ENCODE measurements at regions not wholly inside any gene's neighbourhood (a gene's known extent, or its start where the extent isn't known, plus 50 kb on each side); places are given as distances from the start of the nearest gene placed in this dataset.
A peak's percentile ranks its signal among the peaks of the same experiment; 100 is the strongest.
"Not testable (repeated sequence)": the region's sequence is repeated elsewhere in the genome, so short reads cannot be mapped to it uniquely, and the experiment has no call there.

GRCh38 chr9:42534984-42535325 is 351.5 kb downstream of the SPATA31A6 start:
- H3K4me3 ChIP-seq (ENCODE audit: low read length in 2 of 2); H3K36me3 ChIP-seq (ENCODE audit: control insufficient read depth in 2 of 2, insufficient read depth in 2 of 2, low read length in 2 of 2); H3K4me1 ChIP-seq (ENCODE audit: control insufficient read depth, insufficient read depth, low read length); H3K9me3 ChIP-seq (ENCODE audit: control insufficient read depth in 2 of 2, low read length in 2 of 2); H3K27me3 ChIP-seq (ENCODE audit: control insufficient read depth in 1 of 2, insufficient read depth in 2 of 2, low read length in 2 of 2); H3K9ac ChIP-seq (ENCODE audit: low read length in 2 of 2); H3K27ac ChIP-seq (ENCODE audit: low read length): not testable (repeated sequence)

DNA sequence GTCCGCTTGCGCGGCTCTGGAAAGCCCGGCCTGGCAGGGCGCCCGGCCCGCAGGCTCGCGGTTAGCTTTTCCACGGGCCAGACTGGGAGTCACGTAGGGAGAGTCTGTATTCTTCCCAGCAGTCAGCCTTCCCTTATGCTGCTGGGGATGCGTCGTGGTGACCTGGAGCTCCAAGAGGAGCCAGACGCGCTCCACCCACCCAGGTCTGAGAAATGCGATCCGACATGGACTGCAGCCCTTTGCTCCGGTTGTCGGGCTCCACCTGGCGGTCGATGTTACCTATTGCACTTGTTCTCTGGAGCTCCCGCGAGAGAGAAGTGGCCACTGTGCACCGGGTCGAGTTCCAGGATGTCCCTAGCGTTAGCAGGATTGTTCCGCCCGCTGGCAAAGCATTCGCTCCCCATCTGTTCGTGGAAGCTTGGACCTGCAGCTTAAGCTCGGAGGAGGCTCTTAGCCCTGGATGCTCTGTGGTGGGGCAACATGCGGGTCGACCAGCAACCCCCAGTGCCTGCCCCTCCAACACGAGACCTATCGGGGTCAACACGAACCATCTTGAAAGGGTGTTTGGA is 367.4 kb downstream of the SPATA31A6 start:
- not testable (repeated sequence) for H3K9ac ChIP-seq (ENCODE audit: low read length in 2 of 2); H3K27ac ChIP-seq (ENCODE audit: low read length); H3K4me1 ChIP-seq (ENCODE audit: control insufficient read depth, insufficient read depth, low read length); H3K9me3 ChIP-seq (ENCODE audit: control insufficient read depth in 2 of 2, low read length in 2 of 2); H3K36me3 ChIP-seq (ENCODE audit: control insufficient read depth in 2 of 2, insufficient read depth in 2 of 2, low read length in 2 of 2); H3K27me3 ChIP-seq (ENCODE audit: control insufficient read depth in 1 of 2, insufficient read depth in 2 of 2, low read length in 2 of 2); H3K4me3 ChIP-seq (ENCODE audit: low read length in 2 of 2)

- H3K4me3 ChIP-seq (ENCODE audit: low read length in 2 of 2); H3K9me3 ChIP-seq (ENCODE audit: control insufficient read depth in 2 of 2, low read length in 2 of 2); H3K36me3 ChIP-seq (ENCODE audit: control insufficient read depth in 2 of 2, insufficient read depth in 2 of 2, low read length in 2 of 2); H3K27ac ChIP-seq (ENCODE audit: low read length); H3K27me3 ChIP-seq (ENCODE audit: control insufficient read depth in 1 of 2, insufficient read depth in 2 of 2, low read length in 2 of 2); H3K4me1 ChIP-seq (ENCODE audit: control insufficient read depth, insufficient read depth, low read length); H3K9ac ChIP-seq (ENCODE audit: low read length in 2 of 2): not testable (repeated sequence)
Measured at GRCh38 chr9:42568530-42568929, 385.1 kb downstream of the SPATA31A6 start.

DNA sequence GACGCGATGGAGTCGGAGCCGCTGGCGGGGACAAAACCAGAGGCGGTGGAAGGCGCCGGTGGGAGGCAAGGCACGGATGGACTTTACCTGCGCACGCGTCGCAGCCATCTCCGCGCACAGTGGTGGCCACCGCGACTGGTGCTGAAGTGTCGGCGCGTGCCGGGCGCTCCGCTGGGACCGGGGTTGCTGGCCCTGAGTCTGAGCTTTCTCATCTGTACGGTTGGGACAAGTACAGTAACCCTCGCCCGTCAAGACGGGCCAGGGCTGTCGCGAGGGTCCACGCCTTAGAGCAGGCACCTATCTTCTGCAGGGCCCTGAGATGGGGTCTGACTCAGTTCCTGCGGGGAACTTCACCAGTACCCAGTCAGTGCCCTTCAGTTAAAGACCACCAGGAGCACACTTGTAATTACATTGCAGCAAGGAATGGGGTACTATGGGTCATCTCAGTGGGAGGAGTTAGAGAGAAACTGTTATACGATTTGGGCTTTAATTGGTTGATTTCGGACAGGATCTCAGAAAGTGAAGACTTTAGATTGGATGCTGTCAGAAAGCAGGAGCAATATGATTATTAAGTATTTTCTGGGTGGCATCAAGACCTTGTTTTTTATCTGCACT is 385.6 kb downstream of the SPATA31A6 start:
- not testable (repeated sequence) for H3K9ac ChIP-seq (ENCODE audit: low read length in 2 of 2); H3K27ac ChIP-seq (ENCODE audit: low read length); H3K9me3 ChIP-seq (ENCODE audit: control insufficient read depth in 2 of 2, low read length in 2 of 2); H3K4me1 ChIP-seq (ENCODE audit: control insufficient read depth, insufficient read depth, low read length); H3K27me3 ChIP-seq (ENCODE audit: control insufficient read depth in 1 of 2, insufficient read depth in 2 of 2, low read length in 2 of 2); H3K36me3 ChIP-seq (ENCODE audit: control insufficient read depth in 2 of 2, insufficient read depth in 2 of 2, low read length in 2 of 2)
- H3K4me3 ChIP-seq (ENCODE audit: low read length in 2 of 2), result peak overlapping the region in 1 of 2 donors; percentile 40

GRCh38 chr9:42577851-42578250 is 394.4 kb downstream of the SPATA31A6 start:
- H3K27me3 ChIP-seq (ENCODE audit: control insufficient read depth in 1 of 2, insufficient read depth in 2 of 2, low read length in 2 of 2); H3K4me1 ChIP-seq (ENCODE audit: control insufficient read depth, insufficient read depth, low read length); H3K4me3 ChIP-seq (ENCODE audit: low read length in 2 of 2); H3K27ac ChIP-seq (ENCODE audit: low read length); H3K9ac ChIP-seq (ENCODE audit: low read length in 2 of 2); H3K9me3 ChIP-seq (ENCODE audit: control insufficient read depth in 2 of 2, low read length in 2 of 2); H3K36me3 ChIP-seq (ENCODE audit: control insufficient read depth in 2 of 2, insufficient read depth in 2 of 2, low read length in 2 of 2): not testable (repeated sequence)

Measured in stomach smooth muscle (tissue), 2 donors.